ENCODE measurements at regions not wholly inside any gene's neighbourhood (a gene's known extent, or its start where the extent isn't known, plus 50 kb on each side); places are given as distances from the start of the nearest gene placed in this dataset.

GRCh38 chr5:79888643-79889042 is 102.4 kb downstream of the MTX3 start:
- Histone ChIP-seq H3K79me2 (ENCODE audit: insufficient read depth, low read length) (no peaks in the 10 kb centered on the region), H2AFZ (ENCODE audit: low read length) (no peak overlapping the region), H3K27me3 (ENCODE audit: control insufficient read depth in 1 of 2, insufficient read depth in 2 of 2, low read length in 2 of 2) (peaks cover 2 to 9% of the 10 kb centered on the region in 2 experiments; a peak in 1 of 5 replicates), H4K20me1 (ENCODE audit: insufficient read depth, low read length) (no peaks in the 10 kb centered on the region), H3K9ac (ENCODE audit: insufficient read depth, low read depth, low read length) (no peak overlapping the region), H3K27ac (ENCODE audit: extremely low read length, insufficient read depth, low read length) (no peak overlapping the region), H3K4me3 (replicated peaks in 1 of 3; ENCODE audit: insufficient read depth in 1 of 3, low read depth in 2 of 3, low read length in 3 of 3) (no peak overlapping the region), H3K4me1 (ENCODE audit: insufficient read depth, low read length) (peaks cover 9% of the 10 kb centered on the region), H3K4me2 (ENCODE audit: low read depth, low read length) (no peak overlapping the region), H3K36me3 (replicated peaks in 1 of 2; ENCODE audit: control insufficient read depth in 1 of 2, insufficient read depth in 2 of 2, low read length in 2 of 2) (no peaks in the 10 kb centered on the region), H3K9me3 (ENCODE audit: low read length) (no peaks in the 10 kb centered on the region)
- BruUV-seq (replicated peaks) = no TSS peak
- intact Hi-C loops (cut with micrococcal nuclease; ENCODE audit: unreplicated experiment) = no loop called here
- ATAC-seq (no peak), FAIRE-seq (no peak), DNase-seq (ENCODE audit: low spot score) (no peak)
- CTCF ChIA-PET (ENCODE audit: low intra/inter-chr PET ratio, low total read pairs) = no interaction called here
- 31% methylated on average over 2 of the region's 2 CpGs for WGBS (ENCODE audit: low lambda C conversion rate)
- TF ChIP-seq KMT2B (CRISPR knock-in tag; IDR thresholded peaks at IDR 0.05) = no peak
- no peak for TF ChIP-seq ZNF451 (CRISPR knock-in tag; IDR thresholded peaks at IDR 0.05)
- no peak for TF ChIP-seq ARID5B (CRISPR knock-in tag; IDR thresholded peaks at IDR 0.05)
- TF ChIP-seq MAFF (IDR thresholded peaks at IDR 0.05; ENCODE audit: low read depth, low read length) = peak; percentile 81
- peak; percentile 62 to 90 for TF ChIP-seq MAFK (conservative IDR thresholded peaks at IDR 0.05 in 1 of 2, IDR thresholded peaks at IDR 0.05 in 1 of 2; ENCODE audit: low read length in 2 of 2)
- TF ChIP-seq EED (CRISPR knock-in tag; IDR thresholded peaks at IDR 0.05) = no peak
- in situ Hi-C loops (cut with HindIII; ENCODE audit: extremely low pct_ligation_motif_present, low pct_unique_long_range_greater_than_20kb) = no loop called here
- POLR2A ChIA-PET = no interaction called here
